GM19397 (cell line): ENCODE measurements at regions not wholly inside any gene's neighbourhood (a gene's known extent, or its start where the extent isn't known, plus 50 kb on each side); places are given as distances from the start of the nearest gene placed in this dataset.

ENCODE experiments used
- ATAC-seq: cut with Tn5 transposase; IDR thresholded peaks from one replicate; pipeline ENCODE4 v1.9.1; 2021; ENCODE audit warnings: mild to moderate bottlenecking, moderate library complexity; ENCODE audit not compliant: unreplicated experiment

DNA sequence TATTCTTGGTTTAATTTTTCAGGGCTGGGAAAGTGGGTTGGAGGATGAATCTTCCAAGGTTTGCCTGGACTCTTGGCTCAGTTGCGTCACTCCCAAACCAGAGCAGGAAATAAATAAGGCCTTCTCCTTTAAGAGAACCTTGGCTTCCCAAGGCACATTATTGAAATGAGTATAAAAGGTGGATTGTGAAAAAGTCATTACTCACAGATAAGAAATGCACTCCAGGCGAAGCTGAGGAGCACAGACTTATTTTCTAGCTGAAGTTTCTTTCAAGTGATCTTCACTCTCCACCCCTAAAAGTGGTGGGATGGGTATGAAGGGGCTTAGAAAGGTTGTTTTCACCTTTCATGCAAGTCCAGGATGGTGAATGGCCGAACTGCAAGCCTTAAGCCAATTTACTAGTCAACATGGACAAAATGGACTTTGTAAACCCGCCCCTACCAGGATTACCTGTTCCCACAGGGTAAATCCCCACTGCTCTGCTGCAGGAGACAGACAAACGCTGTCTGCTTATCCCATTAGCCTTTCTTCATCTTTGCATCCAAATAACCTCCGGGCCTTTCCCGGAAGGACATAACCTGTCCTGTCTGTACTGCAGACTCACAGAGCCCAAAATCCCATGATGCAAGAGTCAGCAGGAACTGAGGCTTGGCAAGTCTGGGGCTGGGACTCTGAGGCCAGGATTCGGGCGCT is 207.6 kb downstream of the BCL11B start:
- no peak for ATAC-seq

DNA sequence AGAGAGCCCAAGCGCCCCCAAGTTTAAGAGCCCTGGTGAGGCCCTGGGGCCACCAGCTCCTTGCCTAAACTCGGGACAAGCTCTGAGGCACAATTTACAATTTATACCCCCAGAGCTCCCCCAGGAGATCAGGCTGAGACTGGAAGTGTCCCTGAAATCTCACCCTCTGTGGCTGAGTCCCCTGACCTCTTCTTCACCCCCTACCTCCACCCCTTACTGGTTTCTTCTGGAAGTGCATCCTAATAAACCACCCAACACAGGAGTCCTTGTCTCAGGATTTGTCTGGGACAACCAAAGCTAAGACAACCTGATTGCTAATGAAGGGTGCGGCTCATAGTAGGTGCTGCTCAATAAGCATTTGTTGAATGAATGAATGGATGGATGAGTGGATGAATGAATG is 206.4 kb downstream of the BCL11B start:
- no peak for ATAC-seq

DNA sequence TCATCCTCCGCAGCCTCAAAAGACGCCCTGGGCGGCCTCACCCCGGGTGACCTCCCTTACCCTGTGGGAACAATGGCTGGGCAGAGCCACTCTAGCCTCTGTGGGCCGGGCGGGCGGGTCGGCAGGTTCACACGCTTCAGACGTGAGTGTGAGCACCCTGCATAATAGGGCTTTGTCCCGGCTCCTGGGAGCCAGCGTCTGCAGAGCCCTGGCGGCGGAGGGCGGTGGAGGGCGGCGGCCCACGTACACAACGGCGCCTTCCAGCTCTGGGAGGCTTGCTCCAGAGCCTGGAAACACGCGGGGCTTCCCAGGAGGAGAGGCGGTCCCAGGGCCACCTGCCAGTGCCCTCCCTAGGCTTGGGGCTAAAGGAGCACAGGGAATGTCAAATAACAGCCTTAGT is 205.6 kb downstream of the BCL11B start:
- no peak for ATAC-seq

DNA sequence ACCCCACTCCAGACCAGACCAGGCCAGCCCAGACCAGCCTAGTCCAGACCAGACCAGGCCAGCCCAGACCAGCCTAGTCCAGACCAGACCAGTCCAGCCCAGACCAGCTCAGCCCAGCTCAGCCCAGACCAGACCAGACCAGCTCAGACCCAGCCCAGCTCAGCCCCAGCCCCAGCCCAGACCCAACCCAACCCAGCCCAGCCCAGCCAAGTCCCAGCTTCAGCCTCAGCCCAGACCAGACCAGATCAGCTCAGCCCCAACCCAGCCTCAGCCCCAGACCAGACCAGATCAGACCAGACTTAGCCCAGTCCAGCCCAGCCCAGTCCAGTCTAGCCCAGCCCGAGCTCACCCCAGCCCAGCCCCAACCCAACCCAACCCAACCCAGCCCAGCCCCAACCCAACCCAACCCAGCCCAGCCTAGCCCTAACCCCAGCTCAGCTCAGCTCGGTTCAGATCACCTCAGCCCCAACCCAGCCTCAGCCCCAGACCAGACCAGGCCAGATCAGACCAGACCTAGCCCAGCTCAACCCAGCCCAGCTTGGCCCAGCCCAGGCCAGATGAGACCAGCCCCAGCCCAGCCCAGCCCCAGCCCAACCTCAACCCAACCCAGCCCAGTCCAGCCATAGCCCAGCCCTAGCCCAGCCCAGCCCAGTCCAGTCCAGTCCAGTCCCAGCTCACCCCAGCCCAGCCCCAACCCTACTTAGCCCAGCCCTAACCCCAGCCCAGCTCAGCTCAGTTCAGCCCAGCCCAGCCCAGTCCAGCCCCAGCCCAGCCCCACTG is 204.7 kb downstream of the BCL11B start:
- no peak for ATAC-seq

DNA sequence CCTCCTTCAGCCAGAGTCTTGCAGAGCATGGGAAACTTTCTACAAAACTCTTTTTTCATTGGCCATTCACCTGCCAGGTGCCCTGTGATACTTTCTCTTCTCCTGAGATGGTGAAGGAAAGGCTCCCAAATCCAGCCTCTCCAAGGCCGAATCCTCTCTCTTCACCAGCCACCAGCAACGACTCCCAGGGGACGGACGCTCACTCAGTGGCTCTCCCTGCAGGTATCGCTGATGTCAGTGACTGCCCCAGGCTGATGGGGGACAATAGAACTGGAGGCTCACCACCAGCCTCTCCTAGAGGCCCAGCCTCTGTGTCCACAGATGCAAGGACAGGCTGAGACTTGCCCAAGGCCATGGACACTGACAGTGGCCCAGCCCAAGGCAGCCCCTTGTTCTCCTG is 204.1 kb downstream of the BCL11B start:
- no peak for ATAC-seq

GRCh38 chr14:99069946-99070345 is 202.1 kb downstream of the BCL11B start:
- ATAC-seq: no peak

GRCh38 chr14:99072433-99072832 is 199.6 kb downstream of the BCL11B start:
- ATAC-seq: no peak

DNA sequence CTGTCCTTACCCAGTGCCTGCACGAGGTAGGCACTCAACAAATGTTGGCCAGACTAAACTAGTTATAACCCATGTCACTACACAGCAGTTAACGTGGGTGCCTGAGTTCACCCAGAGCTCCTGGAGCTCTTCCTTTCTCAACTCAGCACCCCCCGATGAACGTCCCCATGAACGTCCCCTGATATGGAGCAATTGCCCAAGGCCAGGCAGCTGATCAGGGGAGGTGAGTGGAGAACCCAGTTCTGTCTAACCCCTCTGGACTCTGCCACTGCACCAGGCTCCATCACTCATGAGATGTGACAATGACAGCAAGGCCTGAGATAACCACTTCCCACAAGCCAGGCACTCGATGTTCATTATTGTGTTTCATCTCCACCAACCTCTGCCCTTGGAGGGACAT is 199.0 kb downstream of the BCL11B start:
- no peak for ATAC-seq

DNA sequence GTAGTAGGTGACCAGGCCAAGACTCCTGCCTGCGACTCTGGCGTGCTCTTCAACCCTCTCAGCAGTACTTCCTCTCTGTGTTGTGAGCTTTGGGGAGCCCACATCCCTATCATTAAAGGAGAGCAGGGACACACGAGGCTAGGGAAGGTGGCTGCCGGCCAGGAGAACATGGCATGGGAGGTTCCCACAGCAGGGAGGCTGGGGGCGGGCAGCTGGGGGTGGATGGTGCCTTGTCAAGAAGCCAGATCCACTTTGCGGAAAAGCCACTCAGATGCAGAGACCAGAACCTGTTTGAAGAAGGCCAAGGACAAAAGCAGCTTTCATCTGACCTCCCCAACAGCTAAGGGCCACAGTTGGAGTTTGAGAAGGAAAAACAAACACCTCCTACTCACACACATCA is 198.6 kb downstream of the BCL11B start:
- no peak for ATAC-seq

DNA sequence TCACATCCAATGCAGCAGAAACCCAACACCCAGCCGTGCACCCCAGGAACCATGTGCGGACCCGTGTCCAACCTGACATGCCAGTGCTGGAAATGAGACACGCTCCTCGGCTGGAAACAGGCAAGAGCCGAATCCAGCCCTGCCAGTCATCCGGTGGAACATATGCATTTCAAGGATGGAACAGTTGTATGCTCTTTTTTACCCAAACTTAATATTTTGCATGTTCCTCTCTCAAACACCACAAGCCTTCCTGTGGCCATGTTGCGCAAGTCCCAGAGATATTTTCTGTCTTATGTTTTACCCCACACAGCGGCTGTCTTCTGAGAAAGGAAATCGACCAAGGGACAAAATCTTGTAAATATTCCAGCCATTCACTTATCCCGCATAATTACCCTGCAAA is 196.9 kb downstream of the BCL11B start:
- ATAC-seq: no peak

DNA sequence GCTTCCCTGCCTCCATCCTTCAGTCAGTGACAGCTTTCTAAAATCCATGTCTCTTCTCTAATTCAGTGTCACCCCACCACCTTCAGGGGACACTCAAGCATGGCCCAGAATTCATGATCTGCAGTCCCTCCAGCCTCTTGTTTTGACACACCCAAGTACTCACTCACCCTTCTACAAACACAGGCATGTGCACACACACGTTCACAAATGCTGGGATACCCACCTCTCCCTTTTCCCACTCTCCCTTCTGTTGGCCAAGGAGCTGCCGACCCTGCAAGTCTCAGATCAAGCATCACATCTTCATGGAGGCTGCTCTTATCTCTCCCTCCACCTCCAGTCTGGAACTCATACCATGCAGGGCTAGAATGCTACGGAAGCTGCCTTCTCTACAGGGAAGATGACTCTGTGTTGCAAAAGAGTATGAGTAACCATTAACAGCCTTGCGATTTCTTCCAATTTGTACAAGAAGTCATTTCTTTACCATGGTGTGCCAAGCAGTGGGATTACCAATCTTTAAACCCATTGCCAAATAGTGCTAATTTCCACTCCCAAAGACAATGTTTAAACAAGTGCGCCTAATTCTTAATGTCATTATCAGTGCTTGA is 196.1 kb downstream of the BCL11B start:
- no peak for ATAC-seq

DNA sequence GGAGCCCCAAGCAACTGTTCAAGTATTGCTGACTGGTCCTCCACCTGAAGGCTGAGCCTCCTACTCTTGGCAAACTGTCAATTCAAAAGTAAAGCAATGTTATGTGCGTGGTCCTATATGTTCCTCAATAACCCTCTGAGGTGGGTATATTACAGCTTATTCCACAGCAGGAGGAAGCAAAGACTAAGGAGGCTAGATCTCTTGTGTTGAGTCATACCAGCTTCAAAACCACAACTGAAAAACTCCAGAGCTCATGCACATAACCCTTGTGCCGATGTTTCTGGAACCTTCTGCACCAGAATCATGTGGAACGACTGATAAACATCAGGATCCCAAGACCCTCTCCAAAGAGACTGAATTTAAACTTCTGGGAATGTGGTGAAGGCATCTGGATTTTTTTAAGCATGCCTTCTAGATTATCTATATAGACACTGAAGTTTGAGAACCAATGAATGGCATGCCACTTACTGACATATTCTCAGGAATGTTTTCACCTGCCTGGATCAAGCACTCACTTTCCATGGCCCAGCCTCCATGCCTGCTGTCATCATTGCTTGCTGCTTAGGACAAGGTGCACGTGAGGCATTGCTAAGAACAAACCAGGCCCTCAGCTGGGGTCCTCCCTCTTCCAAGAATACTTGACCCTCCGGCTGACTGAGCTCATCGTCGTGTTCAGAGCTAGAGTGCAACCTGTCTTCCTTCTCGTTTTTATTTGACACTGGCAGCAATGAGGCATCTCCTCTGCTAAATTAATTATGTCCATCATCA is 194.7 kb downstream of the BCL11B start:
- ATAC-seq: no peak

DNA sequence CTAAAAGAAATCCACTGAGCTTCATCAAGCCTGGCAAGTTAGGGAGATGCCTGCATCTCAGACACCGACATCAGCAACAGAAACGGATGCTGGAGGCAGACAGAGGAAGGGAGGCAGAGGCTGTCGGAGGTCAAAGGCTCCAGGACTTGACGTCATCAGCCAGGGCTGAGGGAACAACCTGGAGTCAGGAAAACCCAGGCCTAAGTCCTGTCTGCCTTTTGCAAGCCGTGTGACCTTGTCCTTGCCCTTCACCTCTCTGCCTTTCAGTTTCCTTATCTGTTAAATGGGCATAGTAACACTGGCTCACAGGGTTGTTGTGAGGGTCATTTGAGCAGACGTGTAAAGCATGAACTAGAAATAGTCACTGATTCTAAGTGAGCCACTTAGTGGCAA is 194.2 kb downstream of the BCL11B start:
- ATAC-seq: no peak

DNA sequence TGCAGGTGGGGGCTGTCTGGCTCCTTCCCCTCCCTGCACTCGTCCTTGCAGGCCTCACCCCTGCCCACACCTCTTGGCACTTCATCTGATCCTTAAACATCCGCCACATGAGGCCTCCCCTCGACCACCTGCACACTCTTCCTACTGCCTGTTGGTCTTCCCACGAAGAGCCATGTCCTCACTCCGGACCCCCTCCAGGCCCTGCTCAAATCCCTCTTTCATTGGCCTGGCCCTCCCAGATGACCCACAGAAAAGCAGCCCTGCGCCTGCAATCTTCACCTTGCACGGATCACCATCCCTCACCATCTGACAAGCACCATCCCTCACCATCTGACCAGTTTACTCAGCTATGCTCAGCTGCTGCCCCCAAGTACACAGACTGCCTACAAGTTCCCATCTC is 193.6 kb downstream of the BCL11B start:
- ATAC-seq: no peak

GRCh38 chr14:99079061-99079727 is 192.8 kb downstream of the BCL11B start:
- ATAC-seq: no peak

DNA sequence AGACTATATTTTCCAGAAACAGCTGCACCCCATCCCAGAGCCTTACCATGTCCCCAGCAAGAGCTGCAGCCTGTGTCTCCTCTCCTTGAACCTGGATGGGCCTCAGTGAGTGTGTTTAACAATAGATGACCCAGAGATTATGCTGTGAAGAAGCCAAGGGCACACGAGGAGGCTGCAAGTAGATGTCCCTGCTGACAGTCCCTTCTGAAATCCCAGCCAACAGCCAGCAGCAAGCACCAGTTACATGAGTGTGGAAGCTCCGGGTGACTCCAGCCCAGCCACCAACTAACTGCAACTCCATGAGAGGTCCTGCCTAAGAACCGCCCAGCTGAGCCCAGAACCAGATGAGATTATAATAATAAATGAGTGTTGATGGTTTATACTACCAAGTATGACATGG is 191.7 kb downstream of the BCL11B start:
- ATAC-seq: no peak

DNA sequence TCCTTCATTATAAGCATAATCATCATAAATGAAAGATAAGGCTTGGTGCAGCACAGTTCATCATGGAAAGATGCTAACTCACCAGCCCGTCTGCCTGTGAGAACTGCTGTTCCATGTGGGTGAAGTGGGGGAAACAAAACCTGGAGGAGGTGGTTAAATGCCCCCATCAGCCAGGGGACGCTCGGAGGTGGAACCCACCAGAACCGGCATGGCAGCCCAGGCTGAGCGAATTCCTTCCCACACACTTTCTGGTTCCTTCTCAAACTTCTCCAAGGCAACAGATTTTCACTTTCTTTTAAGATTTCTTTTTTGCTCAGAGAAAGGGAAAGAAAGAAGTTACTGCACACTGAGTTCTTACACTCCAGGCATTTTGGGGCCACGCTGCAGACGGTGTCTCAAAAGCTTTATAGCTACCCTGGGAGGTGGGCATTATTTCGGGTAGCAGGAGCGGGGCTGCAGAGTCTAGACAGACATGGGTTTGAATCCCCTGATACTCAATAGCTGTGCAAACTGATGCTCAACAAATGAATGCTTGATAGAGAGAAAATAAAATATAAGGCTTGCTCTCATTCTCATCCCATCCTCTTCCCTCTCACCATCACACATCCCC is 190.7 kb downstream of the BCL11B start:
- ATAC-seq: no peak

GRCh38 chr14:99081880-99082279 is 190.1 kb downstream of the BCL11B start:
- no peak for ATAC-seq

DNA sequence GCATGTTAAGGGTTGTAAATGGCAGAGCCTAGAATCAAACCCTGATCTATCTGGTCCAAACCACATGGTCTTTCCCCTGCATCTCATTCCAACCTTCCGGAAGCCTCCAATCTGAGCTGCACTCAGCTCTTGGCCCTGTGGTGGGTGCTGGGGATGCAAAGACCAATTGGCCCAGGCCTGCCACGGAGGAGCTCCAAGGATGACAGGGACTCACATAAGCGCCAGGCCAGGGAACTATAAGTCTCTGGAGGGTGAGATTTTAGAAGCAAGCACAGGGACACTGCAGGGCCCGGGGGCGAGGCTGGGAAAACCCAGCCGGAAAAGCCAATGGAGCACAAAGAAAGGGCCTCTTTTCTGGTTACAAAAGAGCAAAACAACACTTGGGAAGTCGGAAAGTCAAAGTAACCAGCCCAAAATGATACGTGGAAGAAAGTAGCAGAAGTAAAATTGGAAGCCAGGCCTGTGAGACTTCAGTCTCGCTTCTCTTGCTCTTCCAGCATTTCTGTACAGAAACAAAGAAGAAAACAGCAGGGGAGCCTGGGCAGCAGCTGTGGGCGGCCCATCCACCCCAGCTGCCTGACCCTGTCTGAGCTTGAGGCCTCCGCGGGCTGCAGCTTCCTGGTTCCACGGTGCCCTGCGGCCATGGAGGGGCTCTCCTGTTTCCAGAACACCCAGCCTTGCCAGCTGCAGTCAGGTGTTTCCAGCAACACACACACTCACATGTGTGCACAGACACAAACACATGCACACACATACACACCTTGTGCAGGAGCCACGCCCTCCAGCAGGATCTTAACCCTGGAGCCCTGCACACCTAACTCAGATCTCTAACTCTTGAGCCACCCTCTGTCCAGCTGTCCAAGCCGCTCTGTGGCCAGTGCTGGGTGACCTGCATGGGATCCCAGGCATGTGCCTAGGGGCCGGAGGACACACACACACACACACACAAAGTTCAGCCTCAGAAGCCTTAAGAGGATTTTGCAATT is 178.2 kb downstream of the BCL11B start:
- ATAC-seq: no peak
